ENCODE measurements at regions not wholly inside any gene's neighbourhood (a gene's known extent, or its start where the extent isn't known, plus 50 kb on each side); places are given as distances from the start of the nearest gene placed in this dataset.

- no peak for TF ChIP-seq CTCF (conservative IDR thresholded peaks at IDR 0.05; ENCODE audit: low read depth, low read length)
- no peak for DNase-seq (ENCODE audit: low read depth)
- H3K4me3 ChIP-seq (ENCODE audit: low read depth, low read length), result no peak overlapping the region
These were observed 286.8 kb upstream of the UMPS start for GRCh38 chr3:124443446-124443845.

- no peak for TF ChIP-seq CTCF (conservative IDR thresholded peaks at IDR 0.05; ENCODE audit: low read depth, low read length)
- no peak overlapping the region for H3K4me3 ChIP-seq (ENCODE audit: low read depth, low read length)
- DNase-seq (ENCODE audit: low read depth), result no peak
These were observed 286.2 kb upstream of the UMPS start for GRCh38 chr3:124444075-124444474.

GRCh38 chr3:124444896-124445295 lies 285.4 kb upstream of the UMPS start:
- TF ChIP-seq CTCF (conservative IDR thresholded peaks at IDR 0.05; ENCODE audit: low read depth, low read length), result no peak
- no peak for DNase-seq (ENCODE audit: low read depth)
- H3K4me3 ChIP-seq (ENCODE audit: low read depth, low read length), result no peak overlapping the region

- no peak for TF ChIP-seq CTCF (conservative IDR thresholded peaks at IDR 0.05; ENCODE audit: low read depth, low read length)
- no peak overlapping the region for H3K4me3 ChIP-seq (ENCODE audit: low read depth, low read length)
- DNase-seq (ENCODE audit: low read depth), result no peak
These were observed 282.4 kb upstream of the UMPS start for GRCh38 chr3:124447845-124448244.

- TF ChIP-seq CTCF (conservative IDR thresholded peaks at IDR 0.05; ENCODE audit: low read depth, low read length), result no peak
- DNase-seq (ENCODE audit: low read depth), result no peak
- H3K4me3 ChIP-seq (ENCODE audit: low read depth, low read length), result no peak overlapping the region
These were observed 281.3 kb upstream of the UMPS start for GRCh38 chr3:124448954-124449353.

- no peak overlapping the region for H3K4me3 ChIP-seq (ENCODE audit: low read depth, low read length)
- no peak for TF ChIP-seq CTCF (conservative IDR thresholded peaks at IDR 0.05; ENCODE audit: low read depth, low read length)
These were observed 279.9 kb upstream of the UMPS start for GRCh38 chr3:124450366-124450765.

GRCh38 chr3:124451630-124452317 lies 278.5 kb upstream of the UMPS start:
- TF ChIP-seq CTCF (conservative IDR thresholded peaks at IDR 0.05; ENCODE audit: low read depth, low read length), result no peak
- no peak overlapping the region for H3K4me3 ChIP-seq (ENCODE audit: low read depth, low read length)
- DNase-seq (ENCODE audit: low read depth), result no peak

More at GRCh38 chr3:124450366-124450765, 279.9 kb upstream of the UMPS start:
- DNase-seq (ENCODE audit: low read depth), result no peak

All from epithelial cell of proximal tubule (primary cell).